ENCODE measurements at regions not wholly inside any gene's neighbourhood (a gene's known extent, or its start where the extent isn't known, plus 50 kb on each side); places are given as distances from the start of the nearest gene placed in this dataset.

DNA sequence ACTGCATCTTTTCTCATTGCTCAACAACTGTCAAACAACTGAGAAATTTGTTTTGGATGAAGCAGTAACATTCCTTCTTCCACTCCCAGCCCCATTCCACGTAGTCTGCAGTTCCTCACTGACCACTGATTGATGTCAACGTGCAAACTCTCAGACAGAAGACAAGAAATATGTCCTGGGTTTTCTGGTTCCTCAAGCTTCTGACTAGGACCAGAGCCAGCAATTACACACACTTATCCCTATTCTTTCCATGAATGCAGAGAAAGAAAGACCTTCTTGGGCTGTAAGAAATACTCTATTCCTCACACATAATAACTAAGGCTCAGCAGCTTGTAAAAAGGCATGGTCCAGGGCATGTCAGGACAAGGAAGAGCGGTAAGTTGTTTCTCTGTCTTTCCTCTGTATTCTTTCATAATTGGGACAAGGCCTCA lies 790.1 kb upstream of the SLC35B3 start:
- TF ChIP-seq, protein P1, sequence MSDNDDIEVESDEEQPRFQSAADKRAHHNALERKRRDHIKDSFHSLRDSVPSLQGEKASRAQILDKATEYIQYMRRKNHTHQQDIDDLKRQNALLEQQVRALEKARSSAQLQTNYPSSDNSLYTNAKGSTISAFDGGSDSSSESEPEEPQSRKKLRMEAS (IDR thresholded peaks at IDR 0.05) = no peak
- no peak for TF ChIP-seq GABPA (IDR thresholded peaks at IDR 0.05 in 1 of 2, conservative IDR thresholded peaks at IDR 0.05 in 1 of 2)
- TF ChIP-seq, protein P2, sequence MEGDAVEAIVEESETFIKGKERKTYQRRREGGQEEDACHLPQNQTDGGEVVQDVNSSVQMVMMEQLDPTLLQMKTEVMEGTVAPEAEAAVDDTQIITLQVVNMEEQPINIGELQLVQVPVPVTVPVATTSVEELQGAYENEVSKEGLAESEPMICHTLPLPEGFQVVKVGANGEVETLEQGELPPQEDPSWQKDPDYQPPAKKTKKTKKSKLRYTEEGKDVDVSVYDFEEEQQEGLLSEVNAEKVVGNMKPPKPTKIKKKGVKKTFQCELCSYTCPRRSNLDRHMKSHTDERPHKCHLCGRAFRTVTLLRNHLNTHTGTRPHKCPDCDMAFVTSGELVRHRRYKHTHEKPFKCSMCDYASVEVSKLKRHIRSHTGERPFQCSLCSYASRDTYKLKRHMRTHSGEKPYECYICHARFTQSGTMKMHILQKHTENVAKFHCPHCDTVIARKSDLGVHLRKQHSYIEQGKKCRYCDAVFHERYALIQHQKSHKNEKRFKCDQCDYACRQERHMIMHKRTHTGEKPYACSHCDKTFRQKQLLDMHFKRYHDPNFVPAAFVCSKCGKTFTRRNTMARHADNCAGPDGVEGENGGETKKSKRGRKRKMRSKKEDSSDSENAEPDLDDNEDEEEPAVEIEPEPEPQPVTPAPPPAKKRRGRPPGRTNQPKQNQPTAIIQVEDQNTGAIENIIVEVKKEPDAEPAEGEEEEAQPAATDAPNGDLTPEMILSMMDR (IDR thresholded peaks at IDR 0.05; ENCODE audit: low read depth, low read length, missing input control) = no peak
- no peak for TF ChIP-seq TAF1 (conservative IDR thresholded peaks at IDR 0.05)
- TF ChIP-seq RAD21 (IDR thresholded peaks at IDR 0.05) = no peak
- TF ChIP-seq HNF4G (IDR thresholded peaks at IDR 0.05) = no peak
- TF ChIP-seq EGR1 (IDR thresholded peaks at IDR 0.05; ENCODE audit: low read depth in 2 of 2) = no peak

Measured in liver (tissue), 3 donors.